NCI-H526 (cell line): ENCODE measurements at regions not wholly inside any gene's neighbourhood (a gene's known extent, or its start where the extent isn't known, plus 50 kb on each side); places are given as distances from the start of the nearest gene placed in this dataset.

Experiments
- DNase-seq, 2 experiments: peaks; one replicate each; lab custom pipeline; 2025; lab: John Stamatoyannopoulos, UW

GRCh38 chr12:126369487-126370463 lies 1304.5 kb downstream of the AACS start:
- no peak for DNase-seq

- no peak for DNase-seq
Observed at GRCh38 chr12:126383506-126383905, 1318.3 kb downstream of the AACS start.

GRCh38 chr12:126384026-126384564 lies 1318.9 kb downstream of the AACS start:
- no peak for DNase-seq

- DNase-seq = no peak
Observed at GRCh38 chr12:126385785-126386184, 1320.5 kb downstream of the AACS start.

- no peak for DNase-seq
Observed at GRCh38 chr12:126389220-126389841, 1324.1 kb downstream of the AACS start.

GRCh38 chr12:126389961-126390360 lies 1324.7 kb downstream of the AACS start:
- DNase-seq = no peak

GRCh38 chr12:126390969-126391566 lies 1325.8 kb downstream of the AACS start:
- no peak for DNase-seq

- DNase-seq = no peak
Observed at GRCh38 chr12:126396536-126396935, 1331.3 kb downstream of the AACS start.

GRCh38 chr12:126397071-126397581 lies 1331.9 kb downstream of the AACS start:
- no peak for DNase-seq

- DNase-seq = no peak
Observed at GRCh38 chr12:126397660-126398059, 1332.4 kb downstream of the AACS start.

- DNase-seq = no peak
Observed at GRCh38 chr12:126400831-126401230, 1335.6 kb downstream of the AACS start.

GRCh38 chr12:126404293-126404881 lies 1339.2 kb downstream of the AACS start:
- DNase-seq = no peak

- DNase-seq = no peak
Observed at GRCh38 chr12:126418400-126418799, 1353.2 kb downstream of the AACS start.

- no peak for DNase-seq
Observed at GRCh38 chr12:126419131-126419530, 1353.9 kb downstream of the AACS start.

- no peak for DNase-seq
Observed at GRCh38 chr12:126424696-126425095, 1359.5 kb downstream of the AACS start.

- DNase-seq = no peak
Observed at GRCh38 chr12:126425264-126425663, 1360.0 kb downstream of the AACS start.

- DNase-seq = no peak
Observed at GRCh38 chr12:126428769-126429168, 1363.5 kb downstream of the AACS start.

GRCh38 chr12:126430921-126431320 lies 1365.7 kb downstream of the AACS start:
- DNase-seq = no peak

GRCh38 chr12:126431767-126432166 lies 1366.5 kb downstream of the AACS start:
- DNase-seq = no peak

- no peak for DNase-seq
Observed at GRCh38 chr12:126432780-126433179, 1367.5 kb downstream of the AACS start.

GRCh38 chr12:126434412-126434985 lies 1369.3 kb downstream of the AACS start:
- DNase-seq = no peak

GRCh38 chr12:126436041-126436440 lies 1370.8 kb downstream of the AACS start:
- DNase-seq = no peak
